Vagina (tissue), 2 donors: ENCODE measurements at regions not wholly inside any gene's neighbourhood (a gene's known extent, or its start where the extent isn't known, plus 50 kb on each side); places are given as distances from the start of the nearest gene placed in this dataset.

ENCODE experiments used
- POLR2A ChIP-seq, 2 donors: fragments of 450-650 bp; IDR thresholded peaks; one replicate each; pipeline ENCODE4 v1.6.1; 2017; ENCODE audit warnings: antibody characterized with exemption in 2 of 2, mild to moderate bottlenecking in 2 of 2, moderate library complexity in 2 of 2
- POLR2AphosphoS5 ChIP-seq, 2 donors: sonication (generic); formaldehyde crosslinking; IDR thresholded peaks; one replicate each; pipeline ENCODE4 v1.9.0; 2017; ENCODE audit warnings: antibody characterized with exemption in 2 of 2, mild to moderate bottlenecking in 2 of 2, low read depth in 1 of 2; ENCODE audit not compliant: insufficient read depth in 1 of 2
- TF ChIP-seq, protein P1 (sequence below), 3 experiments: fragments of 450-650 bp in 2 of 3; fragments of 200-600 bp in 1 of 3; sonication (generic) in 1 of 3; IDR thresholded peaks; one replicate each; pipeline ENCODE4 v1.5.1; 2017 to 2019; ENCODE audit warnings: antibody characterized with exemption in 3 of 3, mild to moderate bottlenecking in 2 of 3, moderate library complexity in 2 of 3

DNA sequence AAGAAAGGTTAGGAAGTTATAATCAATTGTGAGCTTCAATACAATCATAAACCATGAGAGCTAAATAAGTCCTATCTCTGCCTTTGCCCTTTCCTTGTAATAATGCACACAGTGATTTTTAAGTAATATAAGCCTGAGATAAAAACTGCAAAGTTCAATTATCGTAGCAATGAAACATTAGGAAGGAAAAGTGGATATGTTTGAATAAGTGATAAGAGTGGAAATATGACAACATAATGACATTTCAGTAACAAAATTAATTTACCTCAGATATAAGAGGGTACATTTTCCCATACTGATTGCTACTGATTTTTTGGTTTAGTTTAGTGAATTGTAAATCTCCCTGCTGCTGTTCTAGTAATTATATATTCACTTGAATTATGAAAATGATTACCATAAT, 164.2 kb upstream of the FANCL start:
- TF ChIP-seq, protein P1, sequence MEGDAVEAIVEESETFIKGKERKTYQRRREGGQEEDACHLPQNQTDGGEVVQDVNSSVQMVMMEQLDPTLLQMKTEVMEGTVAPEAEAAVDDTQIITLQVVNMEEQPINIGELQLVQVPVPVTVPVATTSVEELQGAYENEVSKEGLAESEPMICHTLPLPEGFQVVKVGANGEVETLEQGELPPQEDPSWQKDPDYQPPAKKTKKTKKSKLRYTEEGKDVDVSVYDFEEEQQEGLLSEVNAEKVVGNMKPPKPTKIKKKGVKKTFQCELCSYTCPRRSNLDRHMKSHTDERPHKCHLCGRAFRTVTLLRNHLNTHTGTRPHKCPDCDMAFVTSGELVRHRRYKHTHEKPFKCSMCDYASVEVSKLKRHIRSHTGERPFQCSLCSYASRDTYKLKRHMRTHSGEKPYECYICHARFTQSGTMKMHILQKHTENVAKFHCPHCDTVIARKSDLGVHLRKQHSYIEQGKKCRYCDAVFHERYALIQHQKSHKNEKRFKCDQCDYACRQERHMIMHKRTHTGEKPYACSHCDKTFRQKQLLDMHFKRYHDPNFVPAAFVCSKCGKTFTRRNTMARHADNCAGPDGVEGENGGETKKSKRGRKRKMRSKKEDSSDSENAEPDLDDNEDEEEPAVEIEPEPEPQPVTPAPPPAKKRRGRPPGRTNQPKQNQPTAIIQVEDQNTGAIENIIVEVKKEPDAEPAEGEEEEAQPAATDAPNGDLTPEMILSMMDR (IDR thresholded peaks at IDR 0.05) = no peak
- TF ChIP-seq POLR2A (IDR thresholded peaks at IDR 0.05) (no peak), POLR2AphosphoS5 (IDR thresholded peaks at IDR 0.05; ENCODE audit: insufficient read depth in 1 of 2, low read depth in 1 of 2) (no peak)
